Heart right ventricle (tissue), 16 donors: ENCODE measurements at regions not wholly inside any gene's neighbourhood (a gene's known extent, or its start where the extent isn't known, plus 50 kb on each side); places are given as distances from the start of the nearest gene placed in this dataset.

ENCODE experiments used
- ATAC-seq, 8 donors: fragments of 200-7000 bp; cut with Tn5 transposase; one replicate each; pipeline ENCODE4 v1.9.1; 2020; ENCODE audit warnings: mild to moderate bottlenecking in 8 of 8, moderate library complexity in 8 of 8, moderate number of reproducible peaks in 1 of 8
- DNase-seq, 2 donors: peaks; one replicate each; pipeline ENCODE4 v3.0.0-alpha.2; 2020
- H3K27ac ChIP-seq, 10 donors: fragments of 200-600 bp; sonication (generic) in 2 of 10; one replicate each; pipeline versions ENCODE4 v1.5.0 to v1.8.0; 2020 to 2022; ENCODE audit warnings: mild to moderate bottlenecking in 3 of 10
- H3K27me3 ChIP-seq, 7 donors: fragments of 200-600 bp; one replicate each; pipeline ENCODE4 v1.8.0; 2021 to 2022; ENCODE audit warnings: mild to moderate bottlenecking in 2 of 7
- H3K36me3 ChIP-seq, 9 donors: fragments of 200-600 bp; sonication (generic) in 1 of 9; one replicate each; pipeline versions ENCODE4 v1.5.0 to v1.8.0; 2020 to 2022; ENCODE audit warnings: mild to moderate bottlenecking in 2 of 9
- H3K4me1 ChIP-seq, 9 donors: fragments of 200-600 bp; sonication (generic) in 1 of 9; one replicate each; pipeline versions ENCODE4 v1.5.0 to v1.8.0; 2020 to 2022; ENCODE audit warnings: mild to moderate bottlenecking in 4 of 9
- H3K4me3 ChIP-seq, 10 donors: fragments of 200-600 bp; sonication (generic) in 2 of 10; one replicate each; pipeline versions ENCODE4 v1.5.0 to v1.8.0; 2020 to 2022; ENCODE audit warnings: mild to moderate bottlenecking in 7 of 10, moderate library complexity in 2 of 10
- H3K9me3 ChIP-seq, 11 donors: fragments of 200-600 bp in 10 of 11; sonication (generic) in 2 of 11; one replicate each; pipeline versions ENCODE4 v1.5.0 to v1.8.0; 2013 to 2022; ENCODE audit warnings: mild to moderate bottlenecking in 2 of 11, control low read depth in 1 of 11, moderate library complexity in 1 of 11
- CTCF ChIP-seq, 9 donors: fragments of 200-600 bp; sonication (generic) in 2 of 9; IDR thresholded peaks; one replicate each; pipeline versions ENCODE4 v1.5.0 to v1.8.0; 2021 to 2022; ENCODE audit warnings: antibody characterized with exemption in 9 of 9, mild to moderate bottlenecking in 5 of 9, moderate library complexity in 1 of 9
- WGBS, 2 donors: extraction: QIAGEN DNeasy Blood & Tissue Kit; methylation state at CpG; one replicate each; pipeline ENCODE4 v1.1.7; 2013; ENCODE audit warnings: inconsistent platforms in 1 of 2; 5-methylcytosine and 5-hydroxymethylcytosine counted together
- intact Hi-C, 10 donors: fragments of 100-400 bp; cut with DNase I; formaldehyde crosslinking; loops; one replicate each; pipeline versions ENCODE4 v1.11.1 to v1.14.2; 2022
- donor health status: Arrhythmogenic right ventricular cardiomyopathy.
- donor health status: ischemic (EF 13 %, LVEDD 7.1; RV severe dilation, severe dysfunction).
- donor health status: healthy with polysubstance abuse.
- donor health status: DM: no; HTN: yes; CAD: no.
- donor health status: DM: no; HTN: no; CAD: no.
- donor health status: ischemic (EF 25% LVEDD 6.9; RV normal size, moderate dysfunction).
- donor health status: ischemic (EF 25% LVEDD 5.7; RV mildly dilated, moderate dysfunction).
- donor health status: healthy.
- donor health status: DM: yes; HTN: yes; CAD: no.
- donor health status: Ischemic cardiomyopathy.
- donor health status: ischemic (EF 35%, LVEDD 5.7; RV mildly dilated, moderate dysfunction).
- donor health status: nonischemic (EF 11% LVEDD 7.7; RV severe dilation, severe dysfunction).
- donor health status: DM: yes; HTN: yes; CAD: no.
- donor health status: PGD.
- donor health status: ischemic (EF 29% LVEDD 5.4; RV normal size, mild dysfunction).
- donor health status: nonischemic (EF 23%, LVEDD 6.1; RV moderate dilation, normal function).

GRCh38 chr18:75904416-75904815 lies 476.9 kb upstream of the SMIM21 start:
- WGBS, 2 donors, result 97 to 98% methylated on average over 15 of the region's 15 CpGs
- intact Hi-C loops, result no loop called here
- ATAC-seq (no peak), DNase-seq (no peak)
- Histone ChIP-seq H3K36me3 (no peaks in the 10 kb centered on the region), H3K4me1 (no peaks in the 10 kb centered on the region), H3K9me3 (no peaks in the 10 kb centered on the region), H3K27me3 (no peaks in the 10 kb centered on the region), H3K4me3 (no peak overlapping the region), H3K27ac (no peak overlapping the region)
- TF ChIP-seq CTCF (IDR thresholded peaks at IDR 0.05), result no peak

- Histone ChIP-seq H3K27me3 (no peaks in the 10 kb centered on the region), H3K4me1 (no peaks in the 10 kb centered on the region), H3K4me3 (no peak overlapping the region), H3K9me3 (no peaks in the 10 kb centered on the region), H3K27ac (no peak overlapping the region), H3K36me3 (no peaks in the 10 kb centered on the region)
- ATAC-seq, result no peak
- TF ChIP-seq CTCF (IDR thresholded peaks at IDR 0.05), result no peak
- intact Hi-C loops, result loop anchor here in 1 of 10 donors (10.0 kb wide), 2 partner anchors 226 to 356 kb away; no protein-coding TSS in a partner anchor
- DNase-seq, result no peak
- 51 to 57% methylated on average over 4 of the region's 4 CpGs for WGBS, 2 donors
Measured at GRCh38 chr18:75898651-75899050, 471.1 kb upstream of the SMIM21 start.

- H3K27me3 ChIP-seq, result no peaks in the 10 kb centered on the region
- TF ChIP-seq CTCF (IDR thresholded peaks at IDR 0.05), result no peak
- ATAC-seq (no peak), DNase-seq (no peak)
- no peaks in the 10 kb centered on the region for H3K9me3 ChIP-seq
- no peaks in the 10 kb centered on the region for H3K36me3 ChIP-seq
- no peak overlapping the region for H3K27ac ChIP-seq
- WGBS, 2 donors, result 86% methylated on average over 7 of the region's 7 CpGs
- intact Hi-C loops, result loop anchor here in 1 of 10 donors (10.0 kb wide), 2 partner anchors 227 to 357 kb away; no protein-coding TSS in a partner anchor
- no peak overlapping the region for H3K4me3 ChIP-seq
- H3K4me1 ChIP-seq, result no peaks in the 10 kb centered on the region
Measured at GRCh38 chr18:75897386-75897785, 469.9 kb upstream of the SMIM21 start.

- intact Hi-C loops, result loop anchor here in 1 of 10 donors (10.0 kb wide), 2 partner anchors 228 to 358 kb away; no protein-coding TSS in a partner anchor
- Histone ChIP-seq H3K4me3 (no peak overlapping the region), H3K4me1 (no peaks in the 10 kb centered on the region), H3K27ac (no peak overlapping the region), H3K36me3 (no peaks in the 10 kb centered on the region), H3K9me3 (no peaks in the 10 kb centered on the region), H3K27me3 (peaks cover 0 to 3% (median 0%) of the 10 kb centered on the region in 7 donors)
- ATAC-seq, result no peak
- DNase-seq, result no peak
- TF ChIP-seq CTCF (IDR thresholded peaks at IDR 0.05), result no peak
- WGBS, 2 donors, result 25% methylated on average over 5 of the region's 5 CpGs
Measured at GRCh38 chr18:75896865-75897264, 469.4 kb upstream of the SMIM21 start.
